Adrenal gland (tissue), 5 donors: ENCODE measurements at regions not wholly inside any gene's neighbourhood (a gene's known extent, or its start where the extent isn't known, plus 50 kb on each side); places are given as distances from the start of the nearest gene placed in this dataset.

Experiments
- POLR2A ChIP-seq, 2 donors: fragments of 450-650 bp; IDR thresholded peaks; one replicate each; pipeline ENCODE4 v1.6.1; 2017; ENCODE audit warnings: antibody characterized with exemption in 2 of 2, mild to moderate bottlenecking in 2 of 2, moderate library complexity in 1 of 2
- TF ChIP-seq, protein P1 (sequence below), 6 experiments: fragments of 450-650 bp in 4 of 6; fragments of 200-600 bp in 2 of 6; sonication (generic) in 1 of 6; IDR thresholded peaks; 1 replicate in 5 of 6; 2 replicates in 1 of 6; pipeline versions ENCODE4 v1.5.1 to v1.8.0; 2016 to 2021; ENCODE audit warnings: antibody characterized with exemption in 6 of 6, mild to moderate bottlenecking in 2 of 6, moderate library complexity in 1 of 6
- donor health status: DM: no; HTN: no; CAD: no.

DNA sequence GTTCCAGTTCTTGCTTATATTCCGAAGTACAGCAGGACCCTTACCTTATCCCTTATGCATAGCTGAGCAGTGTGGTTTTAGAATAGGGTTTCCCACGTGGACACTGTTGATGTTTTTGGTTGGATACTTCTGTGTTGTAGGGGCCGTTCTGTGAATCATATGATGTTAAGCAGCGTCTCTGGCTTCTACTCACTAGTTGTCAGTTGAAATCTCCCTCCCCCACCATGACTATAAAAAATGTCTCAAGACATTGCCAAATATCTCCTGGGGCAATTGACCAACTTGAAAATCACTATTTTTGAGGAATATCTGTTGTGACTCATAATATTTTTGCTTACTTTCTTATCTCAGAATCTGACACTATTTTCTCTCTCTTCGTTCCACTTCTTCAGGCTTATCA lies 713.7 kb downstream of the TSN start:
- TF ChIP-seq, protein P1, sequence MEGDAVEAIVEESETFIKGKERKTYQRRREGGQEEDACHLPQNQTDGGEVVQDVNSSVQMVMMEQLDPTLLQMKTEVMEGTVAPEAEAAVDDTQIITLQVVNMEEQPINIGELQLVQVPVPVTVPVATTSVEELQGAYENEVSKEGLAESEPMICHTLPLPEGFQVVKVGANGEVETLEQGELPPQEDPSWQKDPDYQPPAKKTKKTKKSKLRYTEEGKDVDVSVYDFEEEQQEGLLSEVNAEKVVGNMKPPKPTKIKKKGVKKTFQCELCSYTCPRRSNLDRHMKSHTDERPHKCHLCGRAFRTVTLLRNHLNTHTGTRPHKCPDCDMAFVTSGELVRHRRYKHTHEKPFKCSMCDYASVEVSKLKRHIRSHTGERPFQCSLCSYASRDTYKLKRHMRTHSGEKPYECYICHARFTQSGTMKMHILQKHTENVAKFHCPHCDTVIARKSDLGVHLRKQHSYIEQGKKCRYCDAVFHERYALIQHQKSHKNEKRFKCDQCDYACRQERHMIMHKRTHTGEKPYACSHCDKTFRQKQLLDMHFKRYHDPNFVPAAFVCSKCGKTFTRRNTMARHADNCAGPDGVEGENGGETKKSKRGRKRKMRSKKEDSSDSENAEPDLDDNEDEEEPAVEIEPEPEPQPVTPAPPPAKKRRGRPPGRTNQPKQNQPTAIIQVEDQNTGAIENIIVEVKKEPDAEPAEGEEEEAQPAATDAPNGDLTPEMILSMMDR (IDR thresholded peaks at IDR 0.05): no peak
- TF ChIP-seq POLR2A (IDR thresholded peaks at IDR 0.05): no peak
